Spleen (tissue), 7 donors: ENCODE measurements at regions not wholly inside any gene's neighbourhood (a gene's known extent, or its start where the extent isn't known, plus 50 kb on each side); places are given as distances from the start of the nearest gene placed in this dataset.
"Not testable (repeated sequence)": the region's sequence is repeated elsewhere in the genome, so short reads cannot be mapped to it uniquely, and the experiment has no call there.

ENCODE experiments used
- POLR2AphosphoS5 ChIP-seq, 3 donors: sonication (generic); formaldehyde crosslinking; IDR thresholded peaks; one replicate each; pipeline ENCODE4 v1.5.1; 2017; ENCODE audit warnings: antibody characterized with exemption in 3 of 3
- TF ChIP-seq, protein P1 (sequence below), 11 experiments: fragments of 200-600 bp in 7 of 11; fragments of 450-650 bp in 4 of 11; sonication (generic) in 4 of 11; IDR thresholded peaks in 8 of 11; conservative IDR thresholded peaks in 3 of 11; 1 replicate in 7 of 11; 2 replicates in 4 of 11; pipeline versions ENCODE4 v1.4.0 to v1.8.0; 2016 to 2021; ENCODE audit warnings: antibody characterized with exemption in 11 of 11, inconsistent platforms in 4 of 11, mild to moderate bottlenecking in 1 of 11
- donor health status: DM: no; HTN: no; CAD: no; lungs with moderate emphysema.
- donor health status: DM: no; HTN: no; CAD: no.
- donor health status: DM: no; HTN: no; CAD: no.

DNA sequence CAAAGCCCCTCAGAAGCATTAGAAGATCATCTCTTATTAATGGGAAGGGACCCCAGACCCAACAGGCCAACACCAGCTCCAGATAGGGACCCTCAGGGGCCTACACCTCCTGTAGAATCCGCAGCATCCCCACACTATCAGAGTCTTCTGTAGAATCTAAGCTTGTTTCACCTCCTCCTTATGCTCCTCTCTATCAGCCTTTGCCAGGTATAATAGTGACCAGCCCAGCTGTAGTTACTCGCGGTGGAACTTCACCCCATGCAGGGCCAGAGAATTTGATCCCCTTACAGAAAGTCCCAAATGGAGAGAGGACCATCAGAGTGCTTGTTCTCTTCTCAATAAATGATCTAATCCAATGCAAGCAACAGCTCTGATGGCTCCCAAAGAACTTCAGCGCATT lies 4146.5 kb upstream of the TPTE start:
- TF ChIP-seq, protein P1, sequence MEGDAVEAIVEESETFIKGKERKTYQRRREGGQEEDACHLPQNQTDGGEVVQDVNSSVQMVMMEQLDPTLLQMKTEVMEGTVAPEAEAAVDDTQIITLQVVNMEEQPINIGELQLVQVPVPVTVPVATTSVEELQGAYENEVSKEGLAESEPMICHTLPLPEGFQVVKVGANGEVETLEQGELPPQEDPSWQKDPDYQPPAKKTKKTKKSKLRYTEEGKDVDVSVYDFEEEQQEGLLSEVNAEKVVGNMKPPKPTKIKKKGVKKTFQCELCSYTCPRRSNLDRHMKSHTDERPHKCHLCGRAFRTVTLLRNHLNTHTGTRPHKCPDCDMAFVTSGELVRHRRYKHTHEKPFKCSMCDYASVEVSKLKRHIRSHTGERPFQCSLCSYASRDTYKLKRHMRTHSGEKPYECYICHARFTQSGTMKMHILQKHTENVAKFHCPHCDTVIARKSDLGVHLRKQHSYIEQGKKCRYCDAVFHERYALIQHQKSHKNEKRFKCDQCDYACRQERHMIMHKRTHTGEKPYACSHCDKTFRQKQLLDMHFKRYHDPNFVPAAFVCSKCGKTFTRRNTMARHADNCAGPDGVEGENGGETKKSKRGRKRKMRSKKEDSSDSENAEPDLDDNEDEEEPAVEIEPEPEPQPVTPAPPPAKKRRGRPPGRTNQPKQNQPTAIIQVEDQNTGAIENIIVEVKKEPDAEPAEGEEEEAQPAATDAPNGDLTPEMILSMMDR (IDR thresholded peaks at IDR 0.05 in 8 of 11, conservative IDR thresholded peaks at IDR 0.05 in 3 of 11) = not testable (repeated sequence)
- not testable (repeated sequence) for TF ChIP-seq POLR2AphosphoS5 (IDR thresholded peaks at IDR 0.05)
